ENCODE measurements at regions not wholly inside any gene's neighbourhood (a gene's known extent, or its start where the extent isn't known, plus 50 kb on each side); places are given as distances from the start of the nearest gene placed in this dataset.

- Mint-ChIP-seq H3K27ac (no peak overlapping the region), H3K27me3 (peaks cover 17% of the 10 kb centered on the region)
These were observed 82.3 kb upstream of the PTPRT start for GRCh38 chr20:43271980-43272379.

GRCh38 chr20:43265449-43265848 lies 75.7 kb upstream of the PTPRT start:
- ATAC-seq (replicated peaks), result no peak
- no peaks in the 10 kb centered on the region for H3K27me3 Mint-ChIP-seq

More at GRCh38 chr20:43271980-43272379, 82.3 kb upstream of the PTPRT start:
- Mint-ChIP-seq H3K4me1 (no peaks in the 10 kb centered on the region), H3K36me3 (ENCODE audit: low read depth) (no peaks in the 10 kb centered on the region), H3K4me3 (no peak overlapping the region), H3K9me3 (no peaks in the 10 kb centered on the region)
- ATAC-seq (replicated peaks), result no peak

GRCh38 chr20:43263226-43263625 lies 73.5 kb upstream of the PTPRT start:
- ATAC-seq (replicated peaks), result no peak
- no peak overlapping the region for H3K4me3 Mint-ChIP-seq
- no peaks in the 10 kb centered on the region for H3K4me1 Mint-ChIP-seq
- no peak overlapping the region for H3K27ac Mint-ChIP-seq
- H3K9me3 Mint-ChIP-seq, result no peaks in the 10 kb centered on the region
- peaks cover 6% of the 10 kb centered on the region for H3K27me3 Mint-ChIP-seq
- no peaks in the 10 kb centered on the region for H3K36me3 Mint-ChIP-seq (ENCODE audit: low read depth)

More at GRCh38 chr20:43265449-43265848, 75.7 kb upstream of the PTPRT start:
- Mint-ChIP-seq H3K36me3 (ENCODE audit: low read depth) (no peaks in the 10 kb centered on the region), H3K4me1 (no peaks in the 10 kb centered on the region), H3K27ac (no peak overlapping the region), H3K4me3 (no peak overlapping the region), H3K9me3 (no peaks in the 10 kb centered on the region)

DNA sequence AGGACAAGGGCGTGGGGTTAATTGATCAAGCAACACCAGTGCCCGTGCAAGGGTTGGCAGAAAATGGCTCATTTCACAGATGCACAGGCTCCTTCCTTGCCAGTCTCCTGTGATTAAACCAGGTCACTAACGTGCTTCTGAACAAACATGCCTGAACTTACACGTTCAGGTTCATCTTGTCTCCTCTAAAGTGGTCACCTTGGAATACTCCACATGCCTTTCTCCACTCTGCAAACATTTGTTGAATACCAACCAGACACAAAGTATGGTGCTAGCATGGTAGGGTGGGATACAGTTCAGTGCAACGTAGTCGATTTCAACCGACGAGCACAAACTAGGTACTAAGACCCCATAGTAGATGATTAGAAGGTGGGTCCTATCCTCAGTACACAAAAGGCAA lies 72.6 kb upstream of the PTPRT start:
- H3K9me3 Mint-ChIP-seq, result no peaks in the 10 kb centered on the region
- no peaks in the 10 kb centered on the region for H3K36me3 Mint-ChIP-seq (ENCODE audit: low read depth)
- H3K27me3 Mint-ChIP-seq, result peaks cover 6% of the 10 kb centered on the region
- no peak overlapping the region for H3K27ac Mint-ChIP-seq
- no peak for ATAC-seq (replicated peaks)
- H3K4me1 Mint-ChIP-seq, result no peaks in the 10 kb centered on the region
- no peak overlapping the region for H3K4me3 Mint-ChIP-seq

- Mint-ChIP-seq H3K36me3 (ENCODE audit: low read depth) (no peaks in the 10 kb centered on the region), H3K9me3 (no peaks in the 10 kb centered on the region), H3K27me3 (peaks cover 17% of the 10 kb centered on the region), H3K4me1 (no peaks in the 10 kb centered on the region), H3K4me3 (no peak overlapping the region), H3K27ac (no peak overlapping the region)
- no peak for ATAC-seq (replicated peaks)
These were observed 66.2 kb upstream of the PTPRT start for GRCh38 chr20:43255877-43256276.

- H3K4me1 Mint-ChIP-seq, result no peaks in the 10 kb centered on the region
These were observed 63.1 kb upstream of the PTPRT start for GRCh38 chr20:43252761-43253160.

GRCh38 chr20:43248341-43248740 lies 58.6 kb upstream of the PTPRT start:
- Mint-ChIP-seq H3K4me1 (no peaks in the 10 kb centered on the region), H3K27me3 (peaks cover 25% of the 10 kb centered on the region), H3K27ac (no peak overlapping the region), H3K36me3 (ENCODE audit: low read depth) (no peaks in the 10 kb centered on the region), H3K4me3 (no peak overlapping the region), H3K9me3 (no peaks in the 10 kb centered on the region)
- no peak for ATAC-seq (replicated peaks)

More at GRCh38 chr20:43252761-43253160, 63.1 kb upstream of the PTPRT start:
- no peak overlapping the region for H3K27ac Mint-ChIP-seq
- H3K9me3 Mint-ChIP-seq, result no peaks in the 10 kb centered on the region
- no peak for ATAC-seq (replicated peaks)
- no peak overlapping the region for H3K4me3 Mint-ChIP-seq
- no peaks in the 10 kb centered on the region for H3K36me3 Mint-ChIP-seq (ENCODE audit: low read depth)
- H3K27me3 Mint-ChIP-seq, result peaks cover 19% of the 10 kb centered on the region

DNA sequence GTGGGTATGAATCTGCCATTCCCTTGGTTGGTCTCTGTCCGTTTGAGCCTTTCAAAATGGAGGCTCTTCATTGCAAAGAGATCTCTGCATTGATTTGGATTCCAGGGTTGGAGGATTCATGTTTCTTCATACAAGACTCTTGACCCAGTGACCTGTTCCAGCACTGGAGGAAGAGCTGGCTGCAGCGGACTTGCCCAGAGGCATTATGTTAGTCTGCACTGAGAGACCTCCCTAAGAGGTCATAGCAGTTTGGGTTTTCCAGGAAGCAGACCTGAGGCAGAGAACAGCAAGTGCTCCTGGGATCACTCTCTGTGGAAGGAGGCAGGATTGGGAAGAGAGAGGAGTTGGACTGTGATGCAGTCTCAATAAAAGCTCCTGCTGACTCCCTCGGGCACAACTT lies 57.7 kb upstream of the PTPRT start:
- H3K4me1 Mint-ChIP-seq, result no peaks in the 10 kb centered on the region
- no peak for ATAC-seq (replicated peaks)
- H3K9me3 Mint-ChIP-seq, result no peaks in the 10 kb centered on the region
- H3K36me3 Mint-ChIP-seq (ENCODE audit: low read depth), result no peaks in the 10 kb centered on the region
- H3K4me3 Mint-ChIP-seq, result no peak overlapping the region
- peaks cover 18% of the 10 kb centered on the region for H3K27me3 Mint-ChIP-seq
- no peak overlapping the region for H3K27ac Mint-ChIP-seq

GRCh38 chr20:43244647-43245046 lies 54.9 kb upstream of the PTPRT start:
- Mint-ChIP-seq H3K4me3 (no peak overlapping the region), H3K9me3 (no peaks in the 10 kb centered on the region), H3K36me3 (ENCODE audit: low read depth) (no peaks in the 10 kb centered on the region), H3K4me1 (no peaks in the 10 kb centered on the region), H3K27me3 (peaks cover 13% of the 10 kb centered on the region), H3K27ac (no peak overlapping the region)
- no peak for ATAC-seq (replicated peaks)

DNA sequence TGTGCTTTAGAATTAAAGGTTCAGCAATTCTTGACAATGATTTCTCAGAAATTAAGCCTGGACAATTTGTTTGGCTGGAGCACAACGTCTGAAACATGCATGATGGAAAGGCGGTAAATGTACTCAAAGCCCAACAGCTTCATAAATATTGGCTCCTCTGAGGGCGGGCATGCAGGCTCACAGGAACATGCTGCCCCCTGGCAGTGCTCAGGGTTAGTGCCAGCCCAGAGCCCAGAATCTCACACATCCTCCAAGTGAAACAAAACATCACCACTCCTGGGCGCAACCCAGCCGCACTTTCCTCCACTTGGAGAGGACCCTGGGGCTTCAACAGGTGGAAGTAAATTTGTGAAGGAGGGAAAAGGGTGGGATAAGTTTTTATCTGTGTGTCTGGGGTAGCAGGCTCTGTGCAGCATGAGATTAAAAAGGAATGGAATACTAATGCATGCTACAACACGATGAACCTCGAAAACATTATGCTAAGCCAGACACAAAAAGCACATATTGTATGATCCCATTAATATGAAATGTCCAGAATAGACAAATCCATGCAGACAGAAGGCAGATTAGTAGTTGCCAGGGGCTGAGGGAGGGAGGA lies 54.1 kb upstream of the PTPRT start:
- Mint-ChIP-seq H3K27me3 (peaks cover 9% of the 10 kb centered on the region), H3K27ac (no peak overlapping the region), H3K36me3 (ENCODE audit: low read depth) (no peaks in the 10 kb centered on the region), H3K9me3 (no peaks in the 10 kb centered on the region), H3K4me3 (no peak overlapping the region), H3K4me1 (no peaks in the 10 kb centered on the region)
- no peak for ATAC-seq (replicated peaks)

DNA sequence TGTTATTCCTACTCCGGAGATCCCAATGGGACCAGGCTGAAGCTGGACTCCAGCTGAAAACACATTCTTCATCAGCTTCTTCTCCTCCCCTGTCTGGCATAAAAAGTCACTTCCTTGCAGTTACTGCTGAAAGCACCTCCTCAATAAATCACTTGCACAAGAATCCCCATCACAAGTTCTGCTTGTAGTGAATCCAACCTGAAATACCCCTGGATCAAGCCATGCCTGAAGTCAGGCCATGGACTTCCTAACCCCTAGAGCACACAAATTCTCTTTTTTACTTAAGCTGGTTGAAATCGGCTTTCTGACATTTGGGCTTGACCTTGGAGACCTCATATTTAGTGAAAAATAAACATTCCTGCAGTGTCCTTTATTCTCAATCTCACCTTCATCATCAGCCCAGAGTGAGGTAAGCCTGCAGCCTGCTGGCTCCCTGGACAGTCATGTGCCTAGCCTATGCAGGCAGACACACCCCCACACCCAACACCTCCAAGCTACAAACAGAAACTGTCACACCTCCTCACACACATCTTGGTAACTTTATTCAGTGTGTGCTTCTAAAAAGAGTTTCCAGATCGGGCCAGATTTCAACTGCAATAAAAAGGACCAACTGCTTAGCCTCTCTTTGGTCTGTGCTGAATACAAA lies 51.5 kb upstream of the PTPRT start:
- Mint-ChIP-seq H3K4me1 (no peaks in the 10 kb centered on the region), H3K27ac (no peak overlapping the region)

More for the DNA sequence above, 51.5 kb upstream of the PTPRT start:
- H3K36me3 Mint-ChIP-seq (ENCODE audit: low read depth), result no peaks in the 10 kb centered on the region
- no peak for ATAC-seq (replicated peaks)
- no peak overlapping the region for H3K4me3 Mint-ChIP-seq
- H3K27me3 Mint-ChIP-seq, result no peaks in the 10 kb centered on the region
- no peaks in the 10 kb centered on the region for H3K9me3 Mint-ChIP-seq
